ENCODE measurements at regions not wholly inside any gene's neighbourhood (a gene's known extent, or its start where the extent isn't known, plus 50 kb on each side); places are given as distances from the start of the nearest gene placed in this dataset.

GRCh38 chr12:105626653-105627052 is 296.2 kb downstream of the C12orf75 start:
- H3K9ac ChIP-seq (ENCODE audit: control insufficient read depth, insufficient read depth, low read length) = no peak overlapping the region
- ChIA-PET POLR2A (no interaction called here), SMC1A (ENCODE audit: uncharacterized antibody, unreplicated experiment) (no interaction called here), CTCF (no interaction called here), RAD21 (ENCODE audit: unreplicated experiment) (no interaction called here)
- H3K4me2 ChIP-seq (ENCODE audit: control insufficient read depth, insufficient read depth) = no peak overlapping the region
- H4K20me1 ChIP-seq (ENCODE audit: control insufficient read depth, insufficient read depth) = no peaks in the 10 kb centered on the region
- TF ChIP-seq RBBP5 (conservative IDR thresholded peaks at IDR 0.05) (no peak), ZNF24 (IDR thresholded peaks at IDR 0.05) (no peak), USF2 (IDR thresholded peaks at IDR 0.05; ENCODE audit: borderline replicate concordance, low read depth, low read length) (no peak), CEBPB (IDR thresholded peaks at IDR 0.05; ENCODE audit: borderline replicate concordance in 1 of 2, low read depth in 2 of 2, low read length in 2 of 2) (no peak), SREBF1 (IDR thresholded peaks at IDR 0.05; ENCODE audit: low read length) (no peak), EZH2 (IDR thresholded peaks at IDR 0.05; ENCODE audit: borderline replicate concordance, control insufficient read depth, low read depth, low read length) (no peak), ZBED1 (IDR thresholded peaks at IDR 0.05; ENCODE audit: borderline replicate concordance) (no peak), ATF3 (IDR thresholded peaks at IDR 0.05; ENCODE audit: borderline replicate concordance, extremely low read depth, low read depth, low read length) (no peak), SMC3 (IDR thresholded peaks at IDR 0.05; ENCODE audit: borderline replicate concordance, low read length) (no peak), STAT3 (IDR thresholded peaks at IDR 0.05; ENCODE audit: low read depth, low read length) (no peak)
- TF ChIP-seq, protein P1, sequence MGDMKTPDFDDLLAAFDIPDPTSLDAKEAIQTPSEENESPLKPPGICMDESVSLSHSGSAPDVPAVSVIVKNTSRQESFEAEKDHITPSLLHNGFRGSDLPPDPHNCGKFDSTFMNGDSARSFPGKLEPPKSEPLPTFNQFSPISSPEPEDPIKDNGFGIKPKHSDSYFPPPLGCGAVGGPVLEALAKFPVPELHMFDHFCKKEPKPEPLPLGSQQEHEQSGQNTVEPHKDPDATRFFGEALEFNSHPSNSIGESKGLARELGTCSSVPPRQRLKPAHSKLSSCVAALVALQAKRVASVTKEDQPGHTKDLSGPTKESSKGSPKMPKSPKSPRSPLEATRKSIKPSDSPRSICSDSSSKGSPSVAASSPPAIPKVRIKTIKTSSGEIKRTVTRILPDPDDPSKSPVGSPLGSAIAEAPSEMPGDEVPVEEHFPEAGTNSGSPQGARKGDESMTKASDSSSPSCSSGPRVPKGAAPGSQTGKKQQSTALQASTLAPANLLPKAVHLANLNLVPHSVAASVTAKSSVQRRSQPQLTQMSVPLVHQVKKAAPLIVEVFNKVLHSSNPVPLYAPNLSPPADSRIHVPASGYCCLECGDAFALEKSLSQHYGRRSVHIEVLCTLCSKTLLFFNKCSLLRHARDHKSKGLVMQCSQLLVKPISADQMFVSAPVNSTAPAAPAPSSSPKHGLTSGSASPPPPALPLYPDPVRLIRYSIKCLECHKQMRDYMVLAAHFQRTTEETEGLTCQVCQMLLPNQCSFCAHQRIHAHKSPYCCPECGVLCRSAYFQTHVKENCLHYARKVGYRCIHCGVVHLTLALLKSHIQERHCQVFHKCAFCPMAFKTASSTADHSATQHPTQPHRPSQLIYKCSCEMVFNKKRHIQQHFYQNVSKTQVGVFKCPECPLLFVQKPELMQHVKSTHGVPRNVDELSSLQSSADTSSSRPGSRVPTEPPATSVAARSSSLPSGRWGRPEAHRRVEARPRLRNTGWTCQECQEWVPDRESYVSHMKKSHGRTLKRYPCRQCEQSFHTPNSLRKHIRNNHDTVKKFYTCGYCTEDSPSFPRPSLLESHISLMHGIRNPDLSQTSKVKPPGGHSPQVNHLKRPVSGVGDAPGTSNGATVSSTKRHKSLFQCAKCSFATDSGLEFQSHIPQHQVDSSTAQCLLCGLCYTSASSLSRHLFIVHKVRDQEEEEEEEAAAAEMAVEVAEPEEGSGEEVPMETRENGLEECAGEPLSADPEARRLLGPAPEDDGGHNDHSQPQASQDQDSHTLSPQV (IDR thresholded peaks at IDR 0.05) = no peak
- TF ChIP-seq, protein P2, sequence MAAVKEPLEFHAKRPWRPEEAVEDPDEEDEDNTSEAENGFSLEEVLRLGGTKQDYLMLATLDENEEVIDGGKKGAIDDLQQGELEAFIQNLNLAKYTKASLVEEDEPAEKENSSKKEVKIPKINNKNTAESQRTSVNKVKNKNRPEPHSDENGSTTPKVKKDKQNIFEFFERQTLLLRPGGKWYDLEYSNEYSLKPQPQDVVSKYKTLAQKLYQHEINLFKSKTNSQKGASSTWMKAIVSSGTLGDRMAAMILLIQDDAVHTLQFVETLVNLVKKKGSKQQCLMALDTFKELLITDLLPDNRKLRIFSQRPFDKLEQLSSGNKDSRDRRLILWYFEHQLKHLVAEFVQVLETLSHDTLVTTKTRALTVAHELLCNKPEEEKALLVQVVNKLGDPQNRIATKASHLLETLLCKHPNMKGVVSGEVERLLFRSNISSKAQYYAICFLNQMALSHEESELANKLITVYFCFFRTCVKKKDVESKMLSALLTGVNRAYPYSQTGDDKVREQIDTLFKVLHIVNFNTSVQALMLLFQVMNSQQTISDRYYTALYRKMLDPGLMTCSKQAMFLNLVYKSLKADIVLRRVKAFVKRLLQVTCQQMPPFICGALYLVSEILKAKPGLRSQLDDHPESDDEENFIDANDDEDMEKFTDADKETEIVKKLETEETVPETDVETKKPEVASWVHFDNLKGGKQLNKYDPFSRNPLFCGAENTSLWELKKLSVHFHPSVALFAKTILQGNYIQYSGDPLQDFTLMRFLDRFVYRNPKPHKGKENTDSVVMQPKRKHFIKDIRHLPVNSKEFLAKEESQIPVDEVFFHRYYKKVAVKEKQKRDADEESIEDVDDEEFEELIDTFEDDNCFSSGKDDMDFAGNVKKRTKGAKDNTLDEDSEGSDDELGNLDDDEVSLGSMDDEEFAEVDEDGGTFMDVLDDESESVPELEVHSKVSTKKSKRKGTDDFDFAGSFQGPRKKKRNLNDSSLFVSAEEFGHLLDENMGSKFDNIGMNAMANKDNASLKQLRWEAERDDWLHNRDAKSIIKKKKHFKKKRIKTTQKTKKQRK (IDR thresholded peaks at IDR 0.05; ENCODE audit: low read depth, low read length) = no peak
- no TSS peak for BruUV-seq (replicated peaks)
- DNase-seq (ENCODE audit: low read depth, low spot score) = no peak
- 71% methylated on average over 3 of the region's 3 CpGs for WGBS (ENCODE audit: insufficient coverage, insufficient replicate concordance, low lambda C conversion rate, missing lambda C conversion rate)
- no peaks in the 10 kb centered on the region for H3K79me2 ChIP-seq (ENCODE audit: control insufficient read depth, insufficient read depth, low read length)
- no peaks in the 10 kb centered on the region for H3K9me3 ChIP-seq (replicated peaks; ENCODE audit: control insufficient read depth, insufficient read depth, low read length)
- H3K4me3 ChIP-seq = no peak overlapping the region
- H3K27me3 ChIP-seq (replicated peaks in 1 of 2; ENCODE audit: control insufficient read depth in 2 of 2, insufficient read depth in 2 of 2, low read length in 1 of 2) = no peaks in the 10 kb centered on the region
- intact Hi-C loops (cut with micrococcal nuclease; ENCODE audit: unreplicated experiment) = no loop called here
- no peak overlapping the region for H2AFZ ChIP-seq (ENCODE audit: control insufficient read depth, low read depth, low read length)
- no peak for FAIRE-seq
- ATAC-seq = no peak
- no peaks in the 10 kb centered on the region for H3K36me3 ChIP-seq (ENCODE audit: control insufficient read depth in 2 of 2, insufficient read depth in 2 of 2, low read length in 1 of 2)
- no peak overlapping the region for H3K27ac ChIP-seq (ENCODE audit: control insufficient read depth, insufficient read depth)
- in situ Hi-C loops (cut with MboI) = no loop called here
- no peaks in the 10 kb centered on the region for H3K4me1 ChIP-seq (ENCODE audit: control insufficient read depth, insufficient read depth, low read length)
